ENCODE measurements at regions not wholly inside any gene's neighbourhood (a gene's known extent, or its start where the extent isn't known, plus 50 kb on each side); places are given as distances from the start of the nearest gene placed in this dataset.

GRCh38 chr2:203596183-203596582, 61.1 kb upstream of the RAPH1 start:
- no peak overlapping the region for H3K9ac ChIP-seq (ENCODE audit: low read length)
- no peak overlapping the region for H3K4me3 ChIP-seq (ENCODE audit: insufficient read depth, low read length, poor library complexity, severe bottlenecking)
- H3K9me3 ChIP-seq (ENCODE audit: insufficient read depth, low read length) = no peaks in the 10 kb centered on the region
- H2AFZ ChIP-seq (ENCODE audit: low read depth, low read length, severe bottlenecking) = no peak overlapping the region
- H3K27ac ChIP-seq (ENCODE audit: low read depth, low read length) = no peak overlapping the region
- no peaks in the 10 kb centered on the region for H3K27me3 ChIP-seq (ENCODE audit: low read length)
- peaks cover 7% of the 10 kb centered on the region; the same call in 1 of the 2 replicates for H3F3A ChIP-seq (ENCODE audit: insufficient read depth)
- H3K4me2 ChIP-seq (ENCODE audit: low read depth, low read length, poor library complexity, severe bottlenecking) = no peak overlapping the region
- no peak for TF ChIP-seq CTCF (IDR thresholded peaks at IDR 0.05; ENCODE audit: insufficient read depth, low read length, poor library complexity, severe bottlenecking)
- no peak for TF ChIP-seq EZH2phosphoT487 (conservative IDR thresholded peaks at IDR 0.05; ENCODE audit: low read length)
- no peaks in the 10 kb centered on the region for H3K36me3 ChIP-seq (ENCODE audit: low read length)
- H3K79me2 ChIP-seq (ENCODE audit: insufficient read depth, low read length) = no peaks in the 10 kb centered on the region
- H3K9me2 ChIP-seq (replicated peaks; ENCODE audit: insufficient read depth, low read length) = no peaks in the 10 kb centered on the region
- H4K20me1 ChIP-seq (ENCODE audit: low read depth, low read length) = no peaks in the 10 kb centered on the region

GRCh38 chr2:203599509-203599908, 64.4 kb upstream of the RAPH1 start:
- Histone ChIP-seq H3K9me2 (replicated peaks; ENCODE audit: insufficient read depth, low read length) (no peaks in the 10 kb centered on the region), H3K36me3 (ENCODE audit: low read length) (no peaks in the 10 kb centered on the region), H3K79me2 (ENCODE audit: insufficient read depth, low read length) (no peaks in the 10 kb centered on the region), H3K9me3 (ENCODE audit: insufficient read depth, low read length) (no peaks in the 10 kb centered on the region), H3K9ac (ENCODE audit: low read length) (no peak overlapping the region), H3F3A (ENCODE audit: insufficient read depth) (peaks cover 7% of the 10 kb centered on the region; the same call in 1 of the 2 replicates), H3K27ac (ENCODE audit: low read depth, low read length) (no peak overlapping the region), H4K20me1 (ENCODE audit: low read depth, low read length) (no peaks in the 10 kb centered on the region), H2AFZ (ENCODE audit: low read depth, low read length, severe bottlenecking) (no peak overlapping the region), H3K4me2 (ENCODE audit: low read depth, low read length, poor library complexity, severe bottlenecking) (no peak overlapping the region), H3K4me3 (ENCODE audit: insufficient read depth, low read length, poor library complexity, severe bottlenecking) (no peak overlapping the region), H3K27me3 (ENCODE audit: low read length) (no peaks in the 10 kb centered on the region)
- TF ChIP-seq EZH2phosphoT487 (conservative IDR thresholded peaks at IDR 0.05; ENCODE audit: low read length) (no peak), CTCF (IDR thresholded peaks at IDR 0.05; ENCODE audit: insufficient read depth, low read length, poor library complexity, severe bottlenecking) (no peak)

- H4K20me1 ChIP-seq (ENCODE audit: low read depth, low read length) = no peaks in the 10 kb centered on the region
- no peak overlapping the region for H2AFZ ChIP-seq (ENCODE audit: low read depth, low read length, severe bottlenecking)
- no peak overlapping the region for H3K27ac ChIP-seq (ENCODE audit: low read depth, low read length)
- H3K9me3 ChIP-seq (ENCODE audit: insufficient read depth, low read length) = no peaks in the 10 kb centered on the region
- H3K79me2 ChIP-seq (ENCODE audit: insufficient read depth, low read length) = no peaks in the 10 kb centered on the region
- H3K4me3 ChIP-seq (ENCODE audit: insufficient read depth, low read length, poor library complexity, severe bottlenecking) = no peak overlapping the region
- no peaks in the 10 kb centered on the region for H3K27me3 ChIP-seq (ENCODE audit: low read length)
- TF ChIP-seq EZH2phosphoT487 (conservative IDR thresholded peaks at IDR 0.05; ENCODE audit: low read length) (no peak), CTCF (IDR thresholded peaks at IDR 0.05; ENCODE audit: insufficient read depth, low read length, poor library complexity, severe bottlenecking) (no peak)
- no peaks in the 10 kb centered on the region for H3K9me2 ChIP-seq (replicated peaks; ENCODE audit: insufficient read depth, low read length)
- no peak overlapping the region for H3K9ac ChIP-seq (ENCODE audit: low read length)
- no peak overlapping the region for H3K4me2 ChIP-seq (ENCODE audit: low read depth, low read length, poor library complexity, severe bottlenecking)
- H3F3A ChIP-seq (ENCODE audit: insufficient read depth) = peaks cover 7% of the 10 kb centered on the region; the same call in 1 of the 2 replicates
- H3K36me3 ChIP-seq (ENCODE audit: low read length) = no peaks in the 10 kb centered on the region
Measured at GRCh38 chr2:203600286-203600685, 65.2 kb upstream of the RAPH1 start.

All from SU-DHL-6 (cell line).